ENCODE measurements at regions not wholly inside any gene's neighbourhood (a gene's known extent, or its start where the extent isn't known, plus 50 kb on each side); places are given as distances from the start of the nearest gene placed in this dataset.

- TF ChIP-seq ZNF274 (IDR thresholded peaks at IDR 0.05; ENCODE audit: borderline replicate concordance, extremely low read depth, low read length): no peak
- TF ChIP-seq ATF2 (IDR thresholded peaks at IDR 0.05; ENCODE audit: low read length): no peak
- no peak for TF ChIP-seq POU5F1 (IDR thresholded peaks at IDR 0.05; ENCODE audit: low read depth, low read length)
- TF ChIP-seq CBX5 (IDR thresholded peaks at IDR 0.05; ENCODE audit: low read depth, low read length): no peak
- TF ChIP-seq, protein P1, sequence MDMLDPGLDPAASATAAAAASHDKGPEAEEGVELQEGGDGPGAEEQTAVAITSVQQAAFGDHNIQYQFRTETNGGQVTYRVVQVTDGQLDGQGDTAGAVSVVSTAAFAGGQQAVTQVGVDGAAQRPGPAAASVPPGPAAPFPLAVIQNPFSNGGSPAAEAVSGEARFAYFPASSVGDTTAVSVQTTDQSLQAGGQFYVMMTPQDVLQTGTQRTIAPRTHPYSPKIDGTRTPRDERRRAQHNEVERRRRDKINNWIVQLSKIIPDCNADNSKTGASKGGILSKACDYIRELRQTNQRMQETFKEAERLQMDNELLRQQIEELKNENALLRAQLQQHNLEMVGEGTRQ (IDR thresholded peaks at IDR 0.05; ENCODE audit: low read length): no peak
Measured at GRCh38 chr6:149160943-149161342, 156.6 kb upstream of the TAB2 start (continued).

Measured in H1 (cell line).